Thyroid gland (tissue), 4 donors: ENCODE measurements at regions not wholly inside any gene's neighbourhood (a gene's known extent, or its start where the extent isn't known, plus 50 kb on each side); places are given as distances from the start of the nearest gene placed in this dataset.

ENCODE experiments used
- POLR2A ChIP-seq, 2 donors: fragments of 450-650 bp; IDR thresholded peaks; one replicate each; pipeline ENCODE4 v1.6.1; 2017; ENCODE audit warnings: antibody characterized with exemption in 2 of 2, mild to moderate bottlenecking in 2 of 2, moderate library complexity in 1 of 2
- TF ChIP-seq, protein P1 (sequence below), 6 experiments: fragments of 200-600 bp in 3 of 6; fragments of 450-650 bp in 3 of 6; sonication (generic) in 3 of 6; IDR thresholded peaks; one replicate each; pipeline ENCODE4 v1.5.1; 2016 to 2019; ENCODE audit warnings: antibody characterized with exemption in 6 of 6, mild to moderate bottlenecking in 2 of 6, inconsistent platforms in 1 of 6, moderate library complexity in 1 of 6

DNA sequence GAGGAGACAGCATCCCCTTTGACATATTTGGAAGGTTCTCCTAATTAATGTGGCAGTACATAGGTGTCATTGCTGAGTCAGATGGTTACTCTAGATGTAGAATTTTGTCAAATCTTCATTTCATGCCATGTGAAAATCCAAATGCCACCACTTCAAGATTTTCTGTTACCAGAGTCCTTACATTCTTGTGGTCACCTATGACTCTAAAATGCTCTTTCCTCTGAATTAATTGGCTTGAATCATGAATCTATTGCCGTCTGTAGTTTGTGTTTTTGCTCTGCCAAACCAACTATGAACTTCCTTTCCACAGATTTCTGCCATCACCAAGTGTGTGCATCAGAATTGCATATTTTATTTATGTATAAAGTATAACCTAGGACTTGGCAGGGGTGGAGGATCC lies 269.4 kb upstream of the ZPLD1 start:
- TF ChIP-seq, protein P1, sequence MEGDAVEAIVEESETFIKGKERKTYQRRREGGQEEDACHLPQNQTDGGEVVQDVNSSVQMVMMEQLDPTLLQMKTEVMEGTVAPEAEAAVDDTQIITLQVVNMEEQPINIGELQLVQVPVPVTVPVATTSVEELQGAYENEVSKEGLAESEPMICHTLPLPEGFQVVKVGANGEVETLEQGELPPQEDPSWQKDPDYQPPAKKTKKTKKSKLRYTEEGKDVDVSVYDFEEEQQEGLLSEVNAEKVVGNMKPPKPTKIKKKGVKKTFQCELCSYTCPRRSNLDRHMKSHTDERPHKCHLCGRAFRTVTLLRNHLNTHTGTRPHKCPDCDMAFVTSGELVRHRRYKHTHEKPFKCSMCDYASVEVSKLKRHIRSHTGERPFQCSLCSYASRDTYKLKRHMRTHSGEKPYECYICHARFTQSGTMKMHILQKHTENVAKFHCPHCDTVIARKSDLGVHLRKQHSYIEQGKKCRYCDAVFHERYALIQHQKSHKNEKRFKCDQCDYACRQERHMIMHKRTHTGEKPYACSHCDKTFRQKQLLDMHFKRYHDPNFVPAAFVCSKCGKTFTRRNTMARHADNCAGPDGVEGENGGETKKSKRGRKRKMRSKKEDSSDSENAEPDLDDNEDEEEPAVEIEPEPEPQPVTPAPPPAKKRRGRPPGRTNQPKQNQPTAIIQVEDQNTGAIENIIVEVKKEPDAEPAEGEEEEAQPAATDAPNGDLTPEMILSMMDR (IDR thresholded peaks at IDR 0.05) = no peak
- no peak for TF ChIP-seq POLR2A (IDR thresholded peaks at IDR 0.05)
